PC-3 (cell line): ENCODE measurements at regions not wholly inside any gene's neighbourhood (a gene's known extent, or its start where the extent isn't known, plus 50 kb on each side); places are given as distances from the start of the nearest gene placed in this dataset.

ENCODE experiments used
- EZH2 ChIP-seq: fragments of 300-600 bp; sonication (generic); IDR thresholded peaks from one replicate; pipeline ENCODE4 v1.6.1; 2017; ENCODE audit warnings: antibody characterized with exemption, mild to moderate bottlenecking, low read length; ENCODE audit not compliant: unreplicated experiment
- EZH2phosphoT487 ChIP-seq: fragments of 300-600 bp; sonication (generic); IDR thresholded peaks from 2 replicates; pipeline ENCODE4 v1.6.1; 2018; ENCODE audit warnings: mild to moderate bottlenecking, antibody characterized with exemption, low read length, borderline replicate concordance
- TF ChIP-seq, protein P1 (sequence below): fragments of 300-600 bp; sonication (generic); conservative IDR thresholded peaks from 2 replicates; pipeline ENCODE4 v1.5.1; 2017; ENCODE audit warnings: antibody characterized with exemption, low read depth, mild to moderate bottlenecking, low read length

DNA sequence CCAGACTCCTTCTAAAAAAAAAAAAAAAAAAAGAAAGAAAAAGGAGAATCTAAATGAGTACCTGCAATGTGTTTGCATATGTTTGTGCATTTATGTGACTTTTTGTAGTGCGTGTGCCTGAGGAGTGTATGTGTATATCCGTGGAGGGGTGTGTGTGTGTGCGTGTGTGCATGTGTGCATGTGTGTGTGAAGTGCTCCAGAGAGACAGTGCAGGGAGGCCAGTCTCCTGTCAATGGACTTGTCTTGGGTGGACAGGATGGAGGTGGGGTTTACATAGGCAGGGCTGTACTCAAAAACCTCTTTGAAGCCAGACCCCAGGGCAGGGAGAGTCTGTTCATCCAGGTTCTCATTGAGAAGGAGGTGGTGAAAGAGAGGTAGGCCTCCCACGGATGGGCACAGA lies 87.1 kb upstream of the MVB12B start:
- TF ChIP-seq, protein P1, sequence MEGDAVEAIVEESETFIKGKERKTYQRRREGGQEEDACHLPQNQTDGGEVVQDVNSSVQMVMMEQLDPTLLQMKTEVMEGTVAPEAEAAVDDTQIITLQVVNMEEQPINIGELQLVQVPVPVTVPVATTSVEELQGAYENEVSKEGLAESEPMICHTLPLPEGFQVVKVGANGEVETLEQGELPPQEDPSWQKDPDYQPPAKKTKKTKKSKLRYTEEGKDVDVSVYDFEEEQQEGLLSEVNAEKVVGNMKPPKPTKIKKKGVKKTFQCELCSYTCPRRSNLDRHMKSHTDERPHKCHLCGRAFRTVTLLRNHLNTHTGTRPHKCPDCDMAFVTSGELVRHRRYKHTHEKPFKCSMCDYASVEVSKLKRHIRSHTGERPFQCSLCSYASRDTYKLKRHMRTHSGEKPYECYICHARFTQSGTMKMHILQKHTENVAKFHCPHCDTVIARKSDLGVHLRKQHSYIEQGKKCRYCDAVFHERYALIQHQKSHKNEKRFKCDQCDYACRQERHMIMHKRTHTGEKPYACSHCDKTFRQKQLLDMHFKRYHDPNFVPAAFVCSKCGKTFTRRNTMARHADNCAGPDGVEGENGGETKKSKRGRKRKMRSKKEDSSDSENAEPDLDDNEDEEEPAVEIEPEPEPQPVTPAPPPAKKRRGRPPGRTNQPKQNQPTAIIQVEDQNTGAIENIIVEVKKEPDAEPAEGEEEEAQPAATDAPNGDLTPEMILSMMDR = no peak
- no peak for TF ChIP-seq EZH2
- no peak for TF ChIP-seq EZH2phosphoT487
